Right kidney (tissue), 1 donor: ENCODE measurements at regions not wholly inside any gene's neighbourhood (a gene's known extent, or its start where the extent isn't known, plus 50 kb on each side); places are given as distances from the start of the nearest gene placed in this dataset.
"Not testable (repeated sequence)": the region's sequence is repeated elsewhere in the genome, so short reads cannot be mapped to it uniquely, and the experiment has no call there.

ENCODE experiments used
- DNase-seq: peaks from one replicate; pipeline ENCODE4 v3.0.0-alpha.2; 2016

DNA sequence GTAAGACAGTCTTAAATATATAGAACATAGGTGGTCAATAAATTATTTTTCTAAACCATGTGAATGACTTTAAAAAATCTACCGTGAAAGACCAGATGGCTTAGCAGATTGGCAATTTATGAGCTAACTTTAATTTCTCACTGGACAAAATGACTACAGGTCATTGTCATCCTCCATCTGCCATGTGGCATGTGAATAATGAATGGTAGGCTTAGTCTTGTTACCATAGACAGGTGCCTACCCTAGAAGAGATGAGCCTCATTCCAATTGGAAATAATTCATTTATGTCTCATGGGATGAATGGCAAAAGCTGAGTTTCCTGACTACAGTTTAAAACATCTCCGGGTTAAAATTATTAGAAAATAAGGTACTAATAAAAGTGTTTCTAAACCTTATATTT is 1043.3 kb downstream of the FAT4 start:
- no peak for DNase-seq

DNA sequence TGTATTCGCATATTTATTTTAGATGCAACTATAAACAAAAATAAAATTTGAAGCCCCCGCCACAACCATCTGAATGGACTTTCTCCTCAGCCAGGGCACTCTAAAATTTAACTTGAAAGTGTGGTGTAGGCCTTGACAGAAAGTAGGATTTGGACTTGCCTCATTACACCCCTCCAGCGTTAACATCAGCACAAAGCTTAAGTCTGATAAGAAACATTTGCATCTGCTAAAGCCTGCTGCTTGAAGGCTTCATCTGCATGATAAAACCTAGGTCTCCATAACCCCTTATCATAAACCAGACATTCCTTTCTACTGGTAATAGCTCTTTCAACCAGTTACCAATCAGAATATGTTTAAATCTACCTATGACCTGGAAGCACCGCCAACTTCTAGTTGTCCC is 1046.5 kb downstream of the FAT4 start:
- DNase-seq: no peak

DNA sequence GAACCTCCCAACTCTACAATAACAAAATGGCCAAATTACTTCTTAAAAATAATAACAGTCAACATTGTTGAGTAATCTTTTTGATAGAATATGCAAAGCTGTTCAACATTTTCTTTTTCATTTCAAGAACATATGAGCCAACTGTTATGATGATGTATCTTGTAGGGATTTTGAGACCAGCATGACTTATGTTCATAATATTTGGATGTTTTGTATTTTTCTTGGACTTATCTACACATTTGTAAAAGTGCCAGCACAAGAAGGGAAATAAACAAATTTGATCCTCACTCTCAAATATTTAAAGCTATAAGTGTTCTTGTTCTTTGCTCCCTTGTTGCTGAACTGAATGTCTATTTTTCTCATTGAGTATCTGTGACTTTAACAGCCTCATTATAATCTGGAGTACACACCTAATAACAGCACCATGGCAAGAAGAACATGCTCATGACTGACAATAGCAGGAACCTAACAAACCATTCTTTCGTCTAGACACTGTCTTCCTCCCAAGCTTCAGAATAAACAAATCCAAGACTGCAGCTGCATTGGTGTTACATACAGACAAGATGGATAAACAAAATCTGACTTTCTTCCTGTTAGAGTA is 1049.7 kb downstream of the FAT4 start:
- no peak for DNase-seq

DNA sequence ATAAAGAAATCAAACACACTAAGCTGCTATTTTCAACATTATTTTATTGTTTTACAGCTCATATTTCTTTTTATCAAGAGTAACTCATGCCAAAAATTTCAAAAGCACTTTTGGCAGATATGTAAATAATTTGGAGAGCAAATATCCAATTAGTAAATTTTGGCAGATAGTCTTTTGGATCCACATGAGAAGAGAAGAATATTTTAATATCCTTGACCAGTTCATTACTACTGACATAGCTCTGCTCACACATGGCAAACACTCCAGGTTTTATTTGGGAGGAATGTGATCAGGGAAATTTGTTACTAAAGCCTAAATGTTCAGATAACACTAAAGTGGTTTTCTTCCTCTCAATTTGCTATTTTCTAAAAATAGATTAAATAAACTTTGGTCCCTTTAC is 1054.3 kb downstream of the FAT4 start:
- no peak for DNase-seq

DNA sequence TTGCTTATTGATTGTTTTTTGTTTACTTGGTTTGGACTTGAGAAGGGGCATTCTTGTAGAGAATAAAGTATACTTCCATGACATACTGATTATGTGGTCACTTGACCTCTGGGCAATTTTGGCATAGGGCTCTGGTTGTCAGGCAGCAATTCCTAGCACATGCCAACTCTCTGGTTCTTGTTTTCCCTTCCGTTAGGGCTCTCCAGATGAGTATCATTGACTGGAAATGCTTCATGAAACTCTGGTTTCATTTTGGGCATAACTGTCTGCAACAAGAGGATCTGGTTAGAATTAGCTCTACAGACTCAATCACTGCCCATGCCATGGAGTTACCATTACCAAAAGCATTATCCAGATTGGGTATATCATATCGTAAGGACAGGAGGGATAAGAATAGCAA is 1057.9 kb downstream of the FAT4 start:
- no peak for DNase-seq

DNA sequence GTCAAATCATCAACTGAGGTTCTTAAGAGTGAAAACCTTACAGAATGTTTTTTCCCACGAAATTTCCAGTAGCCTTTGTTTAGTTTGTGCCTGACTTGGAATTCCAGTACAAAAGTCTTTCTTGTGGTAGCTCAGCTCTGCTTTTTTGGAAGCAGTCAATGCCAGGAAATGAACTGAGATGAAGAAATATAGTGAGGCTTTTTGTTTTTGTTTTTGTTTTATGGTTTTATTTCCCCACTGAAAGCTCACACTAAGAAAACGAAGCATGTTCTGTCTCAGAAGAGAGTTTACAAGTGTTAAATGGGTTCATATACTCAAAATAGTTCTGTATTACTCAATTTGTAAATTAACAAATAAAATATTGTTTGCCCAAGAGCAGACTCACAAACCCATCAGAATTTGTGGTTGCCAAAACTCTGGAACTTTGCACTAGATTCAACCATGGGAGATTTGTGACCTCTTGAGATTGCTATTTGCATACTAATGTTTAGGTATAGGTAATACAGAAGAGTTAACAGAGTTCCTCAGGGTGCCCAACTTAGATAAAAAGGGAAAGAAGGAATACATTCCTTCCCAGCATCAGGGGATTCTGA is 1060.8 kb downstream of the FAT4 start:
- DNase-seq: no peak

DNA sequence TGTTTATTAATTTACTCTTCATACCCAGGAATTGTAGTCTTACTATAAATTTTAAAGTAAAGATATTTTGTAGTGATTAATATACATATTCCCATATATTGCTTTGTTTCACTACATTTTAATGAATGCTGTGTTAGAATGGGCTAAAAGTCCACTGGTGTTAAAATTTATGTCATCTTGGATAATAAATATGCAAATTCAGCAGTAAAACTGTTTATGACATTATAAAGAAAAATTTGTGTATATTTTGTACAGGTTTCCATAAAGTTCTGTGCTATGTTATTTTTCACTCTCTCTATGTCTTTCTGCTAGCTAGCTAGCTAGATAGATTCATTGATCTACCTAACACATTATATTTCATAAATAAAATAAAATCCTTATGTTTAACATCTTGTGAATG is 1071.2 kb downstream of the FAT4 start:
- no peak for DNase-seq

DNA sequence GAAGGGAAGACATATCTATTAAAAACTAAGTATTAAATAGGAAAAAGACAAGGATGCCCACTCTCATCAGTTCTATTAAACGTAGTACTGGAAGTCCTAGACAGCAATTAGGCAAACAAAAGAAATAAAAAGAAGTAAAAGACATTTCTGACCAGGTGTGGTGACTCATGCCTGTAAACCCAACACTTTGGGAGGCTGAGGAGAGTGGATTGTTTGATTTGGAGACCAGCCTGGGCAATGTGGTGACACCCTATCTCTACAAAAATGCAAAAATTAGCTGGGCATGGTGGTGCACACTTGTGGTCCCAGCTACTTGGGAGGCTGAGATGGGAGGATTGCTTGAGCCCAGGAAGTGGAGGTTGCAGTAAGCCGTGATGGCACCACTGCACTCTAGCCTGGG is 1071.8 kb downstream of the FAT4 start:
- no peak for DNase-seq

DNA sequence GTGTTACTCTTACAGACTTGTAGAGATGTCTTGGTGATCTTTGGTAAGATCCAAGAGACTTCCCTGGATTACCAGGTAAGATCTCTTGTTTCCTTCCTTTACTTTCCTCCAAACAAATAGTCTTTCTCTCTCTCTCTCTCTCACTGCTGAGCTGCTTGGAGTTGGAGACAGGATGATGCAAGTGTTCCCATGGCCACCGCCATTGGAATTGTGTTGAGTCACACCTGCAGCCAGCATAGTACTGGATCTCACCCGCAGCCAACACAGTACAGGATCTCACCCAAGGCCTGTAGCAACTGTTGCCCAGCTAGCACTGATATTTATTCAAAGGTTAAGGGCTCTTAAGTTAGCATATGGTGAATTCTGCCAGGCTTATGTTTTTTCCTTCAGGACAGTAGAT is 1080.9 kb downstream of the FAT4 start:
- DNase-seq: no peak

DNA sequence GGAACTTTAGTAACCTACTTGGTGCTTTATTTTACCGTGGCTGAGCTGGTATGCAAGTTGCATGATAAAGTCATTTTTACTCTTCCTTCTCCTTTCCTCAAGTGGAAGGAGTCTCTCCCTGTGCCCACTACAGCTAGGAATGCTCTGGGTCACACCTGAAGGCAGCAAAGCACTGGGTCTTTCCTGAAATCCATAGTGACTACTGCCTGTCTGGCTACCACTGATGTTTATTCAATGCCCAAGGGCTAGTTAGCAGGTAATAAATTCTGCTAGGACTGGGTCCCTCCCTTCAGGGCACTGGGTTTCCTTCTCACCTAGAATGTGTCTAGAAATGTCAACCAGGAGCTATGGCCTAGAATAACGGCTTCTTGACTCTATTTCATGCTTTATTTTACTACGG is 1081.4 kb downstream of the FAT4 start:
- DNase-seq: no peak

DNA sequence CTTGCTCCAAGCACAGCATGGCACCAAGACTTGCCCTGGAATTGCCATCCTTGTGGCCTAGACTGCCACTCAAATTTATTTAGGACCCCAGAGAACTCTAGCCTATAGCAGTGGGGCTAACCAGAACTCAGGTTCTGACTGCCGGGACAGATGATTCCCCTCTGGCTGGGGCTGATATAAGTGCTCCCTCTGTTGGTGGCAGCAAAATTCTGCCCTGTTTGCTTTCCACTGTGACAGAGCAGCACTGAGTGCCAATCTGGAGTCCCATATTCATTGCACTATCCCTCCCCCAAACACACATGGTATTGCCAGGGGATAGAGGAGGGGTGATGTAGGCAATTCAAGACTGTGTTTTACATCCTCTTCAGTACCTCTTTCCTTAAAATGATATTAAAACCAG is 1081.9 kb downstream of the FAT4 start:
- no peak for DNase-seq

DNA sequence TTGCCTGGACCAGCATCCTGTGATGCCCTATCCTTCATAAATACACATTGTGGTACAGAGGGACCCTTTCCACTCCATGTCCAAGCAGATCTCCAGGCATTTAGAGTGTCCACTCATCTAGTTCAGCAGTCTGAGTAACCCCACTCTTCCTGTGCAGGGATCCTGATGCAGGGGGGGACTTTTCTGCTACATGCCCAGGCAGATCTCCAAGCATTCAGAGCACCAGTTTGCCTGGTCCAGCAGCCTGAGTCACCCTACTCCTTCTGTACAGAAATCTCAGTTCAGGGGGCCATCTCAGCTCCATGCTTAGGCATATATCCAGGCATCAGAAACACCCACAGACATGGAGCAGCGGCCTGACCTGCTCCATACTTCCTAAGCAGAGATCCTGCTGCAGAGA is 1089.8 kb downstream of the FAT4 start:
- DNase-seq: no peak

DNA sequence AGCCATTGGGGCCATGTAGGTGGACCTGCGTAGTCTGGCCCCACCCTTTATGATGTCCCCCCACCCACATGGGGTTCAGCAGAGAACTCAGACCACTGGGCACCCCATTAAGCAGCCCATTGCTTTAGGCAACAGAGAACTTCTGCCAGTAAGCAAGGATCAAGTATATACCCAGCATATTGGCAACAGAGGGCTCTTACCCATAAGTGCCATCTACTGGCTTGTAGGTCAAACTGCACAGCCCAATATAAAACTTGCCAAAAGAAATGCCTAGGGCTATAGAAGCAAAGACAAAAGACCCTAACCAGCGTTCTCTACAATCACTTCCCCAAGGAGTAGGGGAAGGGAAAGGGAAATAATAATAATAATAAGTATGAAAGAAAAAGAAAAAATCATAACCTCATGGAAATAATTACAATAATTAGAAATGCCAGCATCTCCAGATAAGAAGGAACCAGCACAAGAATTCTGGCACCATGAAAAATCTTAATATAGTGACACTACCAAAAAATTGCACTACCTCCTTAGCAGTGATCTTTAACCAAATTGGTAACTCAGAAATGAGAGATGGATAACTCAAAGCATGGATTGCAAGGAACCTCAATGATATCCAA is 1090.7 kb downstream of the FAT4 start:
- DNase-seq: no peak

DNA sequence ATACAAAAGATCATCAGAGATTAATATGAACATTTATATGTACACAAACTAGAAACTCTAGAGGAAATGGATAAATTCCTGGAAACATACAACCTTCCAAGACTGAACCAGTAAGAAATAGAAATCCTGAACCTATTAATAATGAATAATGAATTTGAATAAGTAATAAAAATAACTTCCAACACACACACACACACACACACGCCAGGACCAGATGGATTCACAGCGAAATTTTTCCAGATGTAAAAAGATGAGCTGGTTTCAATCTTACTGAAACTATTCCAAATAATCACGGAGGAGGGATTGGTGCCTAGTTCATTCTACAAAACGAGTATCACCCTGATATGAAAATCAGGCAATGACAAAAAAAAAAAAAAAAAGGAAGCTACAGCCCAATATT is 1095.0 kb downstream of the FAT4 start:
- DNase-seq: no peak

DNA sequence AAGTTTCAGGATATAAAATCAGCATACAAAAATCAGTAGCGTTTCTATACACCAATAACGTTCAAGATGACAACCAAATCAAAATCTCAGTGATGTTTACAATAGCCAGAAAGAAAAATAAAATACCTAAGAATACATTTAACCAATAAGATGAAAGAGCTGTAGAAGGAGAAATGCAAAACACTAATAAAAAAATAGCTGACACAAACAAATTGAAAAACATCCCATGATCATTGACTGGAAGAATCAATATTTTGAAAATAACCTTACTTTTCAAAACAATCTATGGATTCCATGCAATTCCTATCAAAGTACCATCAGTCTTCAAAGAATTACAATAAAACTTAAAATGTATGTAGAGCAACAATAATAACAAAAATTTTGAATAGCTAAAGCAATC is 1096.3 kb downstream of the FAT4 start:
- no peak for DNase-seq

DNA sequence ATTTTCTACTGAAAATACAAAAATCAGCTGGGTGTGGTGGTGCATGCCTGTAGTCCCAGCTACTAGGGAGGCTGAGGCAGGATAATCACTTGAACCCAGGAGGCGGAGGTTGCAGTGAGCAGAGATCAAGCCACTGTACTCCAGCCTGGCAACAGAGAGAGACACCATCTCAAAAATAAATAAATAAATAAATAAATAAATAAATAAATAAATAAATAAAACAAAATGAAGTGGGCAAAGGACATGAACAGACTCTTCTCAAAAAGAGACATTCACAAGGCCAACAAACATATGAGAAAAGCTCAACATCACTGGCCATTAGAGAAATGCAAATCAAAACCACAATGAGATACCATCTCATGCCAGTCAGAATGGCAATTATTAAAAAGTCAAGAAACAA is 1097.6 kb downstream of the FAT4 start:
- DNase-seq: not testable (repeated sequence)

DNA sequence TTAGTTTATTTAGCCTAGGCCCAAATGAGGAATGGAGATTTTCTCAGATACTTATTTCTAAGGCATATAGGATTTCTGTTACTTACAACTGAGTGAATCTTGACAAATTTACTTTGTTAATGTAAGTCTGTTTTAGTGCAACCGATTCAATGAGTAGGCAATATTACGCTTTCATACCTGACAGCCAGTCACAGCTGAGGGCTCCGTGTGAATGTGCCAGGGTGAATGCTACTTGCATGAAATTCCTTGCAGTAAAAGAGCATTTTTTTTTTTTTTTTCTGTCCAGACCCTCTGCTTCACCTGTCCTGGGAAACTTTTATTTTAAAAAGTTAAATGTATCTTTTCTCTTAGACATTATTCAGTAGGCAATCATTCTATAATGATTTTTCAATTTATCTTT is 1100.0 kb downstream of the FAT4 start:
- DNase-seq: no peak

DNA sequence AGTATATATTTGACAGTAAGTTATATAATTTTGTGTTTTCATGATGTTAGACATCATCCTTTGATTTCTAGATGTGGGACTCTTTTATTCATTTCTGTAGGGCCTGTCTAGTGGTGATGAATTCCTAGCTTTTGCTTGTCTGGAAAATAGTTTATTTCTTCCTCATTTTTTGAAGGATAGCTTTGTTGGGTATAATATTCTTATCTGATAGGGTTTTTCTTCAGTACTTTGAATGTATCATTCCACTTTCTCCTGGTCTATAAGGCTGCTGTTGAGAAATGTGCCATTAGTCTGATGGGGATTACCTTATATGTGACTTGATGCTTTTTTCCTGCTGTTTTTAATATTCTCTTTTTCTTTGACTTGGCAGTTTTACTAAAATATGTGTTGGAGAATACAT is 1104.5 kb downstream of the FAT4 start:
- DNase-seq: no peak

DNA sequence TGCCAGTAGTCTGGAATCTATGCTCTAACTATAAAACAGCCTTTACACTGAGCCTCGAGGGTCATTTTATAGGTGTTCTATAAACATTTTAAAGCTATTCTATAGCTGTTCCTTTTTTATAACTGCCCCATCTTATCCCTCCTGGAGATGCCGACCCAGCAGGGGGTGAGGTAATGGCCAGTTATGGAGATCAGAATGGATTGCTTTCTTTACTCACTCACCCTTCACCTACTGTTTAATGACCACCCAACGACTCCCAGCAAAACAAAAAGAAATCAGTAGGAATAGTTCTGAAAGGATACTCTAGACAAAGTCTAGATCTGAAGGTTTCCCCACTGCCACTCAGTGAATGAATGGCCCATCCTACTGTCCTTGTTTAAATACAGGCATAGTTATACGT is 1113.1 kb downstream of the FAT4 start:
- DNase-seq: no peak

DNA sequence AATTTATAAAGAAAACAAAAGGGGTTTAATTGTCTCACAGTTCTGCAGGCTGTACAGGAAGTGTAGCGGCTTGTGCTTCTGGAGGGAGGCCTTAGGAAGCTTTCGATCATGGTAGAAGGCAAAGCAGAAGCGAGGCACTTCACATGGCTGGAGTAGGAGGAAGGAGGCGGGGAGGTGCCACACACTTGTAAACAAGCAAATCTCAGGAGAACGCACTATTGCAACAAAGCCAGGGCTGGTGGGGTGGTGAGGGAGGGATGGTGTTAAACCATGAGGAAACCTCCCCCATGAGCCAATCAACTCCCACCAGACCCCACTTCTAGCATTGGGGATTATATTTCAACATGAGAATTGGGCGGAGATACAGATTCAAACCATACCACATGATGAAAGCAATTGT is 1116.3 kb downstream of the FAT4 start:
- DNase-seq: no peak

DNA sequence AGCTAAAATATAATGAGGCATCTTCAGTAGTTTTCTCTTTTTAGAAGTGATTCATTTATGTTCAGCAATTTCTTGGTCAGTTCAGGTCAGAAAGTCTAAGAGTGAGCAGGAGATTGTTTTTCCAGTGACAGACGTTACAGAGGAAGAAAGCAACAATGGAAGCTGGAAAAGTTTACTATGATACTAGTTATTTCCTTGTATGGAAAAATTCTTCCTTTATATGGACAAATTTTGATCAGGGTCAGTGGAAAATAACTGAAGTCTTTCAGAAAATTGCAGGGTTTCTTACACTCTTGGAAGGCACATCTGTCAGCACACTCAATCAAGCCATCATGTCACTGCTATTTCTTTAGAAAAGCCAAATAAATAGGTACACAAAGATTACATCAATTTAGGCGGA is 1120.7 kb downstream of the FAT4 start:
- DNase-seq: no peak

DNA sequence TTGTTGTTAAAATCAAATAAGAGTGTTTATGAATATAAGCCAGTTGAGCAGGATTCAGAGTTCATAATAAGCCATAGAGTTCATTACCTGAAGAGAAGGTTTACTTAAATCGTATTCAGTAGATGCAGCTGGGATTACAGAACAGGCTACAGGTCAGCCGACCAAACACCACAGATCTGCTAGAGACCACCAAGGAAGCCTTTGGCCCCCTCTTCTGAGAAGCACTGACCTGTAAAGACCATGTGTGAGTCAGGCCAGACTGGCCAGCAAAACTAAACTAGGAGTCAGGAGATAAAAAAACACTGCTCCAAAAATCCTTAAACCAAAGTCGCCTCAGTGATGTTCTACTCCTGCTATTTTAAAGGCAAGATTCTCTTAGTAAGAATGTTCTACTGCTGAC is 1125.5 kb downstream of the FAT4 start:
- DNase-seq: no peak

DNA sequence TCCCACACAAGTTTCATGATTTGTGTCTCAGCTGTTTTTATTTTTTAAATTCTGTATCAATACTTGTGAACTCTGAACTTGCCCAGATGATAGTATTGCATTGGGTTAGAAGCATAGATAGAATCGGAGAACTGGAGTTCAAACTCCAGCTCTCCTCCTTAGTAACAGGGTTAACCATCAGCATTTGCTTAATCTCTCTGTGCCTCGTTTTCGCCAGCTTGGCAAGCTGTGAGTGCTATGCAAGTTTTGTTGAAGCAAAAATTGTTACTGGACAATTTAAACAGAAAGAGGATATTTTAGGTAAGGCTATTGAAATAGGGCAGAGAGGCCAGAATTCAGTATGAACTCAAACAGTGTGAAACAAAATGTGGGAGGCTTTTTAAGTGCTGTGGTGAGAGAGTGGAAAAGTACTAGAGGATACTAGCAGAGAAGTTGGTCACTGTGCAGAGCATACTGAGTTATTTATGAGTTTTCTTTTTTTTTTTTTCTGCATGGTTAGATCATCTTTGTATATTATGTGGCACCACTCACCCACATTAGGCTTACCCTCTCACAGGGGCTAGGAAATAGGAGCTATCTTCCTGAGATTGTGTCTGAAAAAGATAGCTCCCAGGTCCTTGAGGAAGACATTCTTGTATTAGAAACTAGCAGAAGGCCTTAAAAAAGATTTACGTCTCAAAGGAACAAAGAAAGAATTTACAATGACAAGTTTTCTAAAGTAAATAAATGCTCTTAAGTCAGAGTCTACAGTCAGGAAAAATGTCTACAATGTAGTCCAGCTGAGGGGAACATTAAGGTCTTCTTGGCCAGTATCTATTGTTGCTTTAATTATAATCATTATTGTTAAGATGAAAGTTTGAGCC is 1126.6 kb downstream of the FAT4 start:
- DNase-seq: peak; percentile 35

DNA sequence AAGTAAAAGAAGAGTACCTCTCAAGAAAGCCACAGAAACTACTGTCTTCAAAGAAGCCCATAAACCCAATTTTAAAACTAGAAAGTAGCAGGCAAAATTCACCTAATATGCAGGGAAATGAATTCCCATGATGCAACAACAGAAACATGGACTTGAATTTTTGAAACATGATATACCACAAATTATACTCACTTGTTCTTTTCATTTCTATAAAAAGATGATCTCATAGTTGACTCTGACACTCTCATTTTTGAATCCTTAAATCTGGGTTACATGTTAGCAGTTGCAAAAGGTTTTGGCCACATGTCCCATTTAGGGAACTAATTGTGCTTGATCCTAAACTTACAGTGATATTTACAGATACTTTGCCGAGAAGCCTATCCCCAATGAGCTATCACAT is 1130.8 kb downstream of the FAT4 start:
- no peak for DNase-seq
